ENCODE measurements at regions not wholly inside any gene's neighbourhood (a gene's known extent, or its start where the extent isn't known, plus 50 kb on each side); places are given as distances from the start of the nearest gene placed in this dataset.
"Not testable (repeated sequence)": the region's sequence is repeated elsewhere in the genome, so short reads cannot be mapped to it uniquely, and the experiment has no call there.

- DNase-seq = no peak
- ATAC-seq = no peak
Observed at GRCh38 chr13:83470133-83470797, 412.0 kb downstream of the SLITRK1 start.

GRCh38 chr13:83453723-83454122 lies 428.6 kb downstream of the SLITRK1 start:
- ATAC-seq (no peak), DNase-seq (no peak)

- ATAC-seq (no peak), DNase-seq (no peak)
Observed at GRCh38 chr13:83453300-83453699, 429.0 kb downstream of the SLITRK1 start.

GRCh38 chr13:83452292-83452950 lies 429.9 kb downstream of the SLITRK1 start:
- ATAC-seq = no peak

GRCh38 chr13:83450591-83450990 lies 431.7 kb downstream of the SLITRK1 start:
- DNase-seq = no peak
- ATAC-seq = no peak

More at GRCh38 chr13:83452292-83452950, 429.9 kb downstream of the SLITRK1 start:
- DNase-seq = no peak

GRCh38 chr13:83449668-83450395 lies 432.4 kb downstream of the SLITRK1 start:
- ATAC-seq = no peak
- no peak for DNase-seq

GRCh38 chr13:83440465-83440864 lies 441.8 kb downstream of the SLITRK1 start:
- ATAC-seq = no peak

GRCh38 chr13:83439464-83439863 lies 442.8 kb downstream of the SLITRK1 start:
- not testable (repeated sequence) for DNase-seq, ATAC-seq

More at GRCh38 chr13:83440465-83440864, 441.8 kb downstream of the SLITRK1 start:
- no peak for DNase-seq

GRCh38 chr13:83423861-83424260 lies 458.4 kb downstream of the SLITRK1 start:
- DNase-seq = no peak
- no peak for ATAC-seq

- ATAC-seq (no peak), DNase-seq (no peak)
Observed at GRCh38 chr13:83423381-83423780, 458.9 kb downstream of the SLITRK1 start.

- ATAC-seq = no peak
Observed at GRCh38 chr13:83414393-83414792, 467.9 kb downstream of the SLITRK1 start.

GRCh38 chr13:83386609-83387008 lies 495.7 kb downstream of the SLITRK1 start:
- no peak for DNase-seq
- no peak for ATAC-seq

More at GRCh38 chr13:83414393-83414792, 467.9 kb downstream of the SLITRK1 start:
- no peak for DNase-seq

GRCh38 chr13:83378908-83379307 lies 503.4 kb downstream of the SLITRK1 start:
- ATAC-seq (no peak), DNase-seq (no peak)

GRCh38 chr13:83377491-83377890 lies 504.8 kb downstream of the SLITRK1 start:
- DNase-seq (no peak), ATAC-seq (no peak)

GRCh38 chr13:83372786-83373185 lies 509.5 kb downstream of the SLITRK1 start:
- DNase-seq (no peak), ATAC-seq (no peak)

- ATAC-seq (no peak), DNase-seq (no peak)
Observed at GRCh38 chr13:83365723-83366122, 516.6 kb downstream of the SLITRK1 start.

GRCh38 chr13:83355041-83355440 lies 527.2 kb downstream of the SLITRK1 start:
- ATAC-seq (no peak), DNase-seq (no peak)

GRCh38 chr13:83352391-83352790 lies 529.9 kb downstream of the SLITRK1 start:
- DNase-seq = no peak
- no peak for ATAC-seq

- ATAC-seq = no peak
- no peak for DNase-seq
Observed at GRCh38 chr13:83350569-83350968, 531.7 kb downstream of the SLITRK1 start.

GRCh38 chr13:83344518-83344917 lies 537.8 kb downstream of the SLITRK1 start:
- DNase-seq = no peak
- no peak for ATAC-seq

GRCh38 chr13:83340170-83340569 lies 542.1 kb downstream of the SLITRK1 start:
- no peak for ATAC-seq
- no peak for DNase-seq

GRCh38 chr13:83333614-83334388 lies 548.5 kb downstream of the SLITRK1 start:
- no peak for DNase-seq
- ATAC-seq = no peak
